Spleen (tissue), 11 donors: ENCODE measurements at regions not wholly inside any gene's neighbourhood (a gene's known extent, or its start where the extent isn't known, plus 50 kb on each side); places are given as distances from the start of the nearest gene placed in this dataset.
A peak's percentile ranks its signal among the peaks of the same experiment; 100 is the strongest.

ENCODE experiments used
- DNase-seq: peaks from one replicate; pipeline ENCODE4 v3.0.0-alpha.2; 2020
- H3K27ac ChIP-seq, 8 donors: fragments of 200-600 bp; sonication (generic) in 7 of 8; 1 replicate in 4 of 8; 2 replicates in 4 of 8; pipeline versions ENCODE4 v1.5.0 to v1.8.0; 2016 to 2021; ENCODE audit warnings: inconsistent platforms in 4 of 8, mild to moderate bottlenecking in 4 of 8, moderate library complexity in 1 of 8
- H3K27me3 ChIP-seq, 7 donors: fragments of 200-600 bp; sonication (generic) in 6 of 7; replicated peaks in 1 of 7; 1 replicate in 4 of 7; 2 replicates in 3 of 7; pipeline versions ENCODE4 v1.5.0 to v1.8.0; 2016 to 2021; ENCODE audit warnings: inconsistent platforms in 3 of 7, mild to moderate bottlenecking in 1 of 7
- H3K36me3 ChIP-seq, 6 donors: fragments of 200-600 bp; sonication (generic) in 5 of 6; 1 replicate in 4 of 6; 2 replicates in 2 of 6; pipeline versions ENCODE4 v1.5.0 to v1.8.0; 2016 to 2021; ENCODE audit warnings: inconsistent platforms in 2 of 6
- H3K4me1 ChIP-seq, 6 donors: fragments of 200-600 bp; sonication (generic) in 5 of 6; 1 replicate in 3 of 6; 2 replicates in 3 of 6; pipeline versions ENCODE4 v1.5.0 to v1.8.0; 2016 to 2021; ENCODE audit warnings: inconsistent platforms in 3 of 6
- H3K4me3 ChIP-seq, 8 donors: fragments of 200-600 bp; sonication (generic) in 7 of 8; 1 replicate in 4 of 8; 2 replicates in 4 of 8; pipeline versions ENCODE4 v1.5.0 to v1.8.0; 2016 to 2021; ENCODE audit warnings: inconsistent platforms in 4 of 8, mild to moderate bottlenecking in 4 of 8, moderate library complexity in 2 of 8
- H3K9me3 ChIP-seq, 8 donors: fragments of 200-600 bp; sonication (generic) in 7 of 8; 1 replicate in 4 of 8; 2 replicates in 4 of 8; pipeline versions ENCODE4 v1.5.0 to v1.8.0; 2016 to 2021; ENCODE audit warnings: inconsistent platforms in 4 of 8
- POLR2A ChIP-seq, 3 donors: fragments of 450-650 bp; IDR thresholded peaks; one replicate each; pipeline ENCODE4 v1.5.1; 2017; ENCODE audit warnings: antibody characterized with exemption in 3 of 3, mild to moderate bottlenecking in 1 of 3
- POLR2AphosphoS5 ChIP-seq, 3 donors: sonication (generic); formaldehyde crosslinking; IDR thresholded peaks; one replicate each; pipeline ENCODE4 v1.5.1; 2017; ENCODE audit warnings: antibody characterized with exemption in 3 of 3
- WGBS, 5 donors: extraction: QIAGEN DNeasy Blood & Tissue Kit in 3 of 5; methylation state at CpG; one replicate each; pipeline versions ENCODE4 v1.1.5 to v1.1.7; 2013 to 2018; 5-methylcytosine and 5-hydroxymethylcytosine counted together
- intact Hi-C: fragments of 100-400 bp; cut with DNase I; formaldehyde crosslinking; loops from one replicate; pipeline ENCODE4 v1.15.0; 2023; ENCODE audit warnings: low total_unique reads
- TF ChIP-seq, protein P1 (sequence below), 11 experiments: fragments of 200-600 bp in 7 of 11; fragments of 450-650 bp in 4 of 11; sonication (generic) in 4 of 11; IDR thresholded peaks in 8 of 11; conservative IDR thresholded peaks in 3 of 11; 1 replicate in 7 of 11; 2 replicates in 4 of 11; pipeline versions ENCODE4 v1.4.0 to v1.8.0; 2016 to 2021; ENCODE audit warnings: antibody characterized with exemption in 11 of 11, inconsistent platforms in 4 of 11, mild to moderate bottlenecking in 1 of 11
- donor health status: healthy with polysubstance abuse.
- donor health status: DM: no; HTN: no; CAD: no; lungs with moderate emphysema.
- donor health status: DM: no; HTN: no; CAD: no.
- donor health status: Bipolar disorder and iron deficiency.
- donor health status: healthy.
- donor health status: DM: no; HTN: no; CAD: no.
- donor health status: DM: yes; HTN: yes; CAD: no.

- intact Hi-C loops, result loop anchor here (2.0 kb wide), 1 partner anchor 385 kb away; no protein-coding TSS in a partner anchor
- WGBS, 5 donors, result 47 to 66% (median 61%) methylated on average over 6 to 9 of the region's 9 CpGs
- Histone ChIP-seq H3K36me3 (no peaks in the 10 kb centered on the region), H3K9me3 (no peaks in the 10 kb centered on the region), H3K4me3 (no peak overlapping the region), H3K27ac (no peak overlapping the region), H3K4me1 (peaks cover 0 to 13% (median 2%) of the 10 kb centered on the region in 6 donors), H3K27me3 (peaks cover 0 to 64% (median 16%) of the 10 kb centered on the region in 7 donors)
- DNase-seq, result no peak
- TF ChIP-seq, protein P1, sequence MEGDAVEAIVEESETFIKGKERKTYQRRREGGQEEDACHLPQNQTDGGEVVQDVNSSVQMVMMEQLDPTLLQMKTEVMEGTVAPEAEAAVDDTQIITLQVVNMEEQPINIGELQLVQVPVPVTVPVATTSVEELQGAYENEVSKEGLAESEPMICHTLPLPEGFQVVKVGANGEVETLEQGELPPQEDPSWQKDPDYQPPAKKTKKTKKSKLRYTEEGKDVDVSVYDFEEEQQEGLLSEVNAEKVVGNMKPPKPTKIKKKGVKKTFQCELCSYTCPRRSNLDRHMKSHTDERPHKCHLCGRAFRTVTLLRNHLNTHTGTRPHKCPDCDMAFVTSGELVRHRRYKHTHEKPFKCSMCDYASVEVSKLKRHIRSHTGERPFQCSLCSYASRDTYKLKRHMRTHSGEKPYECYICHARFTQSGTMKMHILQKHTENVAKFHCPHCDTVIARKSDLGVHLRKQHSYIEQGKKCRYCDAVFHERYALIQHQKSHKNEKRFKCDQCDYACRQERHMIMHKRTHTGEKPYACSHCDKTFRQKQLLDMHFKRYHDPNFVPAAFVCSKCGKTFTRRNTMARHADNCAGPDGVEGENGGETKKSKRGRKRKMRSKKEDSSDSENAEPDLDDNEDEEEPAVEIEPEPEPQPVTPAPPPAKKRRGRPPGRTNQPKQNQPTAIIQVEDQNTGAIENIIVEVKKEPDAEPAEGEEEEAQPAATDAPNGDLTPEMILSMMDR (IDR thresholded peaks at IDR 0.05 in 8 of 11, conservative IDR thresholded peaks at IDR 0.05 in 3 of 11), result no peak
- TF ChIP-seq POLR2A (IDR thresholded peaks at IDR 0.05) (no peak), POLR2AphosphoS5 (IDR thresholded peaks at IDR 0.05) (no peak)
Measured at GRCh38 chr10:123581656-123582055, 84.5 kb upstream of the GPR26 start.

DNA sequence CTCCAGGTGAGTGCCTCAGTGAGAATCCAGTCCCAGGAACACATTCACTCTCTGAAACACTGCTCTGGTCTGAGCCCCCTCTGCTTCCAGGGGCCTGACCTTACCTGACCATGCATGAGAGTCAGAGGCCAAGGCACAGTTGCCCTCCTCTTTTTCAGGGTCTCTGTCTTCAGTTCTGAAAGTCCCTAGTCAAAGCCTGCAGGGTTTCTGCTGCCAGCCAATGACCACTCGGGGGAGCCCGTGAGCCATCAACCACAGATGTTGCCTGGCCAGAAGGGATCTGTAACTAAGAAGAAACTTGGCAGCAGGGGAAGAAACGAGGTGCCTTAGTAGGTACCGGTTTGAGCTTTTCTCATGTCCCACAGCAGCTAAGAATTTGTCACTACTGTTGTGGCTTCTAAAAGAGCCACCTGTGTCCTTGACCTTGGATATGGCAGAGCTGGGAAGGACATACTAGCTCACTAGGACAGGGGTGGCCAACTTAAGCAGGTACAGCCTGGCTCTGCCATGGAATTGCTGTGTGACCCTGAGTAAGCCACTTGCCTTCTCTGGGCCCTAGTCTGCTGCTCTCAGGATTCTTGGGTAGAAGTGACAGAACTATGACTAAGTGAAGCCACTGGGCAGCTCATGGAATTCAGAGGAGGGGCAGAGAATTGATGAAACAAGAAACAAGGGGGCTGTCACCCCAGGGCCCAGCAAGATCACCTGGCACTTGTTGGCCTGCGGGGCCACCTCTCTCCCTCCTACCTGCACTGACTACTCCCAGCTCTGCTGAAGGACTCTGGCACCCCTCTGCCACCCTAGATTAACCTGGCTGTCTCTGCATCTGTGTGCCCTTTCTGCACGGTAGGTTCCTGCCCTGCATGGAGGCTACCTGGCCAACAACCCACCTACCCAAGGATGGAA lies 83.8 kb upstream of the GPR26 start:
- DNase-seq, result peak; percentile 88
- intact Hi-C loops, result loop anchor here (2.0 kb wide), 1 partner anchor 384 kb away; no protein-coding TSS in a partner anchor
- Histone ChIP-seq H3K4me1 (peaks cover 0 to 13% (median 2%) of the 10 kb centered on the region in 6 donors), H3K27ac (no peak overlapping the region), H3K36me3 (no peaks in the 10 kb centered on the region), H3K27me3 (peaks cover 0 to 60% (median 16%) of the 10 kb centered on the region in 7 donors), H3K9me3 (no peaks in the 10 kb centered on the region), H3K4me3 (no peak overlapping the region)
- TF ChIP-seq POLR2A (IDR thresholded peaks at IDR 0.05), result no peak
- TF ChIP-seq, protein P1 (IDR thresholded peaks at IDR 0.05 in 8 of 11, conservative IDR thresholded peaks at IDR 0.05 in 3 of 11), result peak; percentile 48 to 87 (median 78)
- 26 to 90% (median 30%) methylated on average over 2 to 6 of the region's 6 CpGs for WGBS, 5 donors

GRCh38 chr10:123583639-123584418 lies 82.3 kb upstream of the GPR26 start:
- TF ChIP-seq, protein P1 (IDR thresholded peaks at IDR 0.05 in 8 of 11, conservative IDR thresholded peaks at IDR 0.05 in 3 of 11), result peak; percentile 29 to 82 (median 71)
- no peak for TF ChIP-seq POLR2A (IDR thresholded peaks at IDR 0.05)
- TF ChIP-seq POLR2AphosphoS5 (IDR thresholded peaks at IDR 0.05), result peak in 1 of 3 donors; percentile 19
- no peak overlapping the region for H3K27ac ChIP-seq
- H3K27me3 ChIP-seq, result peaks cover 0 to 69% (median 16%) of the 10 kb centered on the region in 7 donors
- H3K4me1 ChIP-seq, result peaks cover 0 to 13% (median 2%) of the 10 kb centered on the region in 6 donors
- H3K9me3 ChIP-seq, result no peaks in the 10 kb centered on the region
- no peak overlapping the region for H3K4me3 ChIP-seq
- DNase-seq, result peak; percentile 85
- H3K36me3 ChIP-seq, result no peaks in the 10 kb centered on the region
- intact Hi-C loops, result loop anchor here (2.0 kb wide), 1 partner anchor 383 kb away; no protein-coding TSS in a partner anchor
- 16 to 23% (median 21%) methylated on average over 21 to 24 of the region's 24 CpGs for WGBS, 5 donors
